ENCODE measurements at regions not wholly inside any gene's neighbourhood (a gene's known extent, or its start where the extent isn't known, plus 50 kb on each side); places are given as distances from the start of the nearest gene placed in this dataset.

- no peak overlapping the region for H2AFZ ChIP-seq (ENCODE audit: low read depth, low read length)
- no peak overlapping the region for H3K27ac ChIP-seq (ENCODE audit: low read depth, low read length)
- Mint-ChIP-seq H3K27me3 (ENCODE audit: low read depth, unreplicated experiment) (no peaks in the 10 kb centered on the region), H3K9me3 (ENCODE audit: unreplicated experiment) (no peaks in the 10 kb centered on the region), H3K36me3 (ENCODE audit: low read depth, unreplicated experiment) (no peaks in the 10 kb centered on the region), H3K27ac (ENCODE audit: unreplicated experiment) (no peak overlapping the region), H3K4me3 (ENCODE audit: unreplicated experiment) (no peak overlapping the region), H3K4me1 (ENCODE audit: low read depth, unreplicated experiment) (peaks cover 2% of the 10 kb centered on the region)
- DNase-seq (ENCODE audit: low read depth) (peak; percentile 42), FAIRE-seq (no peak)
- H3K4me1 ChIP-seq (ENCODE audit: insufficient read depth, low read length) = no peaks in the 10 kb centered on the region
- no peak overlapping the region for H3K4me2 ChIP-seq (ENCODE audit: low read length)
- H4K20me1 ChIP-seq (ENCODE audit: insufficient read depth, low read length) = no peaks in the 10 kb centered on the region
- no peaks in the 10 kb centered on the region for H3K36me3 ChIP-seq (ENCODE audit: insufficient read depth, low read length)
- no peak for TF ChIP-seq CTCF (IDR thresholded peaks at IDR 0.05; ENCODE audit: insufficient read depth, low read depth, low read length)
- no peak for TF ChIP-seq EZH2 (IDR thresholded peaks at IDR 0.05; ENCODE audit: insufficient read depth, low read length)
- no peaks in the 10 kb centered on the region for H3K27me3 ChIP-seq (ENCODE audit: insufficient read depth, low read length)
- H3K9ac ChIP-seq (ENCODE audit: low read length) = no peak overlapping the region
- H3K79me2 ChIP-seq (ENCODE audit: insufficient read depth, low read length) = no peaks in the 10 kb centered on the region
- no peaks in the 10 kb centered on the region for H3K9me3 ChIP-seq (ENCODE audit: insufficient read depth, low read depth, low read length)
- no peak overlapping the region for H3K4me3 ChIP-seq (ENCODE audit: insufficient read depth, low read depth, low read length)
These were observed 113.2 kb downstream of the CDC14C start for GRCh38 chr7:49037346-49038210.

GRCh38 chr7:49038821-49039358, 114.5 kb downstream of the CDC14C start:
- no peak for DNase-seq (ENCODE audit: low read depth)
- Mint-ChIP-seq H3K27ac (ENCODE audit: unreplicated experiment) (no peak overlapping the region), H3K9me3 (ENCODE audit: unreplicated experiment) (no peaks in the 10 kb centered on the region), H3K4me1 (ENCODE audit: low read depth, unreplicated experiment) (peaks cover 2% of the 10 kb centered on the region), H3K36me3 (ENCODE audit: low read depth, unreplicated experiment) (no peaks in the 10 kb centered on the region), H3K4me3 (ENCODE audit: unreplicated experiment) (no peak overlapping the region), H3K27me3 (ENCODE audit: low read depth, unreplicated experiment) (no peaks in the 10 kb centered on the region)
- Histone ChIP-seq H3K9me3 (ENCODE audit: insufficient read depth, low read depth, low read length) (no peaks in the 10 kb centered on the region), H3K36me3 (ENCODE audit: insufficient read depth, low read length) (no peaks in the 10 kb centered on the region), H3K27ac (ENCODE audit: low read depth, low read length) (no peak overlapping the region), H3K9ac (ENCODE audit: low read length) (no peak overlapping the region), H3K4me1 (ENCODE audit: insufficient read depth, low read length) (no peaks in the 10 kb centered on the region), H4K20me1 (ENCODE audit: insufficient read depth, low read length) (no peaks in the 10 kb centered on the region), H3K4me2 (ENCODE audit: low read length) (no peak overlapping the region), H3K27me3 (ENCODE audit: insufficient read depth, low read length) (no peaks in the 10 kb centered on the region), H2AFZ (ENCODE audit: low read depth, low read length) (no peak overlapping the region), H3K4me3 (ENCODE audit: insufficient read depth, low read depth, low read length) (no peak overlapping the region), H3K79me2 (ENCODE audit: insufficient read depth, low read length) (no peaks in the 10 kb centered on the region)
- TF ChIP-seq CTCF (IDR thresholded peaks at IDR 0.05; ENCODE audit: insufficient read depth, low read depth, low read length) = no peak
- TF ChIP-seq EZH2 (IDR thresholded peaks at IDR 0.05; ENCODE audit: insufficient read depth, low read length) = no peak
- no peak for FAIRE-seq

- Histone ChIP-seq H3K9ac (ENCODE audit: low read length) (no peak overlapping the region), H3K27ac (ENCODE audit: low read depth, low read length) (no peak overlapping the region), H3K4me2 (ENCODE audit: low read length) (no peak overlapping the region), H3K4me1 (ENCODE audit: insufficient read depth, low read length) (no peaks in the 10 kb centered on the region), H2AFZ (ENCODE audit: low read depth, low read length) (no peak overlapping the region), H3K9me3 (ENCODE audit: insufficient read depth, low read depth, low read length) (no peaks in the 10 kb centered on the region), H3K36me3 (ENCODE audit: insufficient read depth, low read length) (no peaks in the 10 kb centered on the region), H3K79me2 (ENCODE audit: insufficient read depth, low read length) (no peaks in the 10 kb centered on the region), H3K4me3 (ENCODE audit: insufficient read depth, low read depth, low read length) (no peak overlapping the region), H3K27me3 (ENCODE audit: insufficient read depth, low read length) (no peaks in the 10 kb centered on the region), H4K20me1 (ENCODE audit: insufficient read depth, low read length) (no peaks in the 10 kb centered on the region)
- H3K27me3 Mint-ChIP-seq (ENCODE audit: low read depth, unreplicated experiment) = peaks cover 2% of the 10 kb centered on the region
- H3K4me1 Mint-ChIP-seq (ENCODE audit: low read depth, unreplicated experiment) = no peaks in the 10 kb centered on the region
- FAIRE-seq (no peak), DNase-seq (ENCODE audit: low read depth) (no peak)
- H3K27ac Mint-ChIP-seq (ENCODE audit: unreplicated experiment) = no peak overlapping the region
- no peaks in the 10 kb centered on the region for H3K9me3 Mint-ChIP-seq (ENCODE audit: unreplicated experiment)
- H3K4me3 Mint-ChIP-seq (ENCODE audit: unreplicated experiment) = no peak overlapping the region
- H3K36me3 Mint-ChIP-seq (ENCODE audit: low read depth, unreplicated experiment) = no peaks in the 10 kb centered on the region
- TF ChIP-seq EZH2 (IDR thresholded peaks at IDR 0.05; ENCODE audit: insufficient read depth, low read length) = no peak
- TF ChIP-seq CTCF (IDR thresholded peaks at IDR 0.05; ENCODE audit: insufficient read depth, low read depth, low read length) = no peak
These were observed 136.4 kb downstream of the CDC14C start for GRCh38 chr7:49060743-49061142.

Data from astrocyte (in vitro differentiated cells and primary cell).